ENCODE measurements at regions not wholly inside any gene's neighbourhood (a gene's known extent, or its start where the extent isn't known, plus 50 kb on each side); places are given as distances from the start of the nearest gene placed in this dataset.

DNA sequence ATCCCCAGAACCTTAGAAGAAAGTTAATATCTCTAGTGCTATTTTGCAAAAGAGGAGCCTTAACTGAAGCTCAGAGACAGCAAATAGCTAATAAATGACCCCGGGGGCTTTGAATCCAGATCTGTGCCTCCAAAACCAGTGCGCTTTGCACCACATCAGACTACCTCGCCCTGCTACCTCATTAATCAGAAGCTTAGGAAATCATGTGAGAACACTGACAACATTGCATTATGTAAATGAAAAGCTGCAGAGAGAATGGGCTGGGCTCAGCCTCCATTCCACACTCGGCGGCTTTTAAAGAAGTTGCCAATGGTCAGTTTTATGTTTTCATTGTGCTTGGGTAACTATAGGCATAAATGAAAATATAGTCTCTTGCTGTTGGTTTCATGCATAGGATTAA is 54.0 kb upstream of the STMND1 start:
- H3K79me2 ChIP-seq (ENCODE audit: insufficient read depth, low read length) = no peaks in the 10 kb centered on the region
- H3K4me3 ChIP-seq (ENCODE audit: low read length, poor library complexity, severe bottlenecking) = no peak overlapping the region
- H2AFZ ChIP-seq (ENCODE audit: low read length) = no peak overlapping the region
- no peaks in the 10 kb centered on the region for H4K20me1 ChIP-seq (ENCODE audit: insufficient read depth, low read length, poor library complexity, severe bottlenecking)
- H3K4me1 ChIP-seq (ENCODE audit: insufficient read depth, low read length, poor library complexity, severe bottlenecking) = no peaks in the 10 kb centered on the region
- TF ChIP-seq EZH2phosphoT487 (IDR thresholded peaks at IDR 0.05; ENCODE audit: borderline replicate concordance) = no peak
- TF ChIP-seq, protein P1, sequence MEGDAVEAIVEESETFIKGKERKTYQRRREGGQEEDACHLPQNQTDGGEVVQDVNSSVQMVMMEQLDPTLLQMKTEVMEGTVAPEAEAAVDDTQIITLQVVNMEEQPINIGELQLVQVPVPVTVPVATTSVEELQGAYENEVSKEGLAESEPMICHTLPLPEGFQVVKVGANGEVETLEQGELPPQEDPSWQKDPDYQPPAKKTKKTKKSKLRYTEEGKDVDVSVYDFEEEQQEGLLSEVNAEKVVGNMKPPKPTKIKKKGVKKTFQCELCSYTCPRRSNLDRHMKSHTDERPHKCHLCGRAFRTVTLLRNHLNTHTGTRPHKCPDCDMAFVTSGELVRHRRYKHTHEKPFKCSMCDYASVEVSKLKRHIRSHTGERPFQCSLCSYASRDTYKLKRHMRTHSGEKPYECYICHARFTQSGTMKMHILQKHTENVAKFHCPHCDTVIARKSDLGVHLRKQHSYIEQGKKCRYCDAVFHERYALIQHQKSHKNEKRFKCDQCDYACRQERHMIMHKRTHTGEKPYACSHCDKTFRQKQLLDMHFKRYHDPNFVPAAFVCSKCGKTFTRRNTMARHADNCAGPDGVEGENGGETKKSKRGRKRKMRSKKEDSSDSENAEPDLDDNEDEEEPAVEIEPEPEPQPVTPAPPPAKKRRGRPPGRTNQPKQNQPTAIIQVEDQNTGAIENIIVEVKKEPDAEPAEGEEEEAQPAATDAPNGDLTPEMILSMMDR (conservative IDR thresholded peaks at IDR 0.05; ENCODE audit: low read length) = no peak
- no peaks in the 10 kb centered on the region for H3K36me3 ChIP-seq (ENCODE audit: insufficient read depth, low read length)
- H3K9me3 ChIP-seq (ENCODE audit: insufficient read depth, low read depth, low read length) = no peaks in the 10 kb centered on the region
- H3K9me2 ChIP-seq (replicated peaks; ENCODE audit: low read depth, low read length) = no peaks in the 10 kb centered on the region
- no peak overlapping the region for H3K4me2 ChIP-seq (ENCODE audit: low read depth, low read length, poor library complexity, severe bottlenecking)
- H3K9ac ChIP-seq (ENCODE audit: low read depth, low read length, poor library complexity, severe bottlenecking) = no peak overlapping the region
- no peaks in the 10 kb centered on the region for H3F3A ChIP-seq (ENCODE audit: low read depth)
- H3K27me3 ChIP-seq (ENCODE audit: insufficient read depth, low read length, poor library complexity, severe bottlenecking) = no peaks in the 10 kb centered on the region

DNA sequence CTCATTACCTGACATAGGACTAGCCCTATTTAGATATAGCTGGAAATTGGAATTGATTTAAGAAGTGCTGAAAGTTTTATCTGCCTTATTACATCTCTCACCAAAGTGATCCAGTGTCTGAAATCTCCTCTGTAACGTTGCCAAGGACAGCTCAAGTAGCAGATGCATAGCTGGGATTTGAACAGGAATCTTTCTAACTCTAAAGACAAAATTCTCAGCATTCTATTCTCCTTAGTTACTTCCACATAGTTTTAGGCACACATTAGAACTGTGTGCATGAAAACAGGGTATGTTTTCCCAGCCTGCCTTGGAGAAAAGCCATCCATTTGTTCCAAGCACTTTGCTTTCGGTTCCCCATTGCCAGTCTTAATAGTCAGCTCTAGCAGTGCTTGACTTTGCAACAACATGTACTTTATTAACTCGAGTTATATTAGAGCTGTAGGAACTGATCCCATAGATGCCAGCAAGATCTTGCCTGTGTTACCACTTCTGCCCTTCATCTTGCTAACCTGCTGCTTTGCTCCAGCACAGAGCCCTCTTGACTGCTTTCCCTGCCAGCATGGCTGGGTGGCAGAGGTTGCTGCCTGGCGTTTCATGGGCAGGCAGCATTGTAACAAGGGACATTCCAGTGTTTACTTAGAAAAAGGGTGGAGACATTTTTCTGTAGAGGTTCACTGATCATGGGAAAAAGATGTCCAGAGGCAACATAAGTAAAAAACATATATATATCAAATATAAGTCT is 56.1 kb upstream of the STMND1 start:
- no peaks in the 10 kb centered on the region for H3K9me2 ChIP-seq (replicated peaks; ENCODE audit: low read depth, low read length)
- H3K4me2 ChIP-seq (ENCODE audit: low read depth, low read length, poor library complexity, severe bottlenecking) = no peak overlapping the region
- no peak overlapping the region for H3K9ac ChIP-seq (ENCODE audit: low read depth, low read length, poor library complexity, severe bottlenecking)
- no peaks in the 10 kb centered on the region for H3K9me3 ChIP-seq (ENCODE audit: insufficient read depth, low read depth, low read length)
- no peak overlapping the region for H2AFZ ChIP-seq (ENCODE audit: low read length)
- no peaks in the 10 kb centered on the region for H3K4me1 ChIP-seq (ENCODE audit: insufficient read depth, low read length, poor library complexity, severe bottlenecking)
- TF ChIP-seq EZH2phosphoT487 (IDR thresholded peaks at IDR 0.05; ENCODE audit: borderline replicate concordance) = no peak
- TF ChIP-seq, protein P1 (conservative IDR thresholded peaks at IDR 0.05; ENCODE audit: low read length) = no peak
- H4K20me1 ChIP-seq (ENCODE audit: insufficient read depth, low read length, poor library complexity, severe bottlenecking) = no peaks in the 10 kb centered on the region
- H3K4me3 ChIP-seq (ENCODE audit: low read length, poor library complexity, severe bottlenecking) = no peak overlapping the region
- H3K79me2 ChIP-seq (ENCODE audit: insufficient read depth, low read length) = no peaks in the 10 kb centered on the region
- no peaks in the 10 kb centered on the region for H3F3A ChIP-seq (ENCODE audit: low read depth)
- no peaks in the 10 kb centered on the region for H3K36me3 ChIP-seq (ENCODE audit: insufficient read depth, low read length)
- no peaks in the 10 kb centered on the region for H3K27me3 ChIP-seq (ENCODE audit: insufficient read depth, low read length, poor library complexity, severe bottlenecking)

DNA sequence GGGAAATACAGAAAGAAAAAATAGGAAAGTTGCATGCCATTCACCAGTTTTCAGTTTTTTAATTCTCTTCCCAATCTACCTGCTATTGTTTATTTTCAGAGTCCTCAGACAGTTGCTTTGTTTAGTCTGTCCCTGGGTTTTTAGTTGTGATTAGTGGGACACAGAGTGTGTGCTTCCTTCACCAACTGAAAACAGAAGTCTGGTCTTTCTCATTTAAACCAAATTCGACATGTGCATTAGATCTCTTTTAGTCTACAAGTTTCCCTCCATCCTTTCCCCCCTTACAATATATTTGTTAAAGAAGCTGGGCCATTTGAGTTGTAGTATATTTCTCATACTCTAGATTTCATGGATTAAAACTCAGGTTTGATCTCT is 58.7 kb upstream of the STMND1 start:
- Histone ChIP-seq H3K4me2 (ENCODE audit: low read depth, low read length, poor library complexity, severe bottlenecking) (no peak overlapping the region), H3K9me3 (ENCODE audit: insufficient read depth, low read depth, low read length) (no peaks in the 10 kb centered on the region), H3K9me2 (replicated peaks; ENCODE audit: low read depth, low read length) (no peaks in the 10 kb centered on the region), H3K27me3 (ENCODE audit: insufficient read depth, low read length, poor library complexity, severe bottlenecking) (no peaks in the 10 kb centered on the region), H3K79me2 (ENCODE audit: insufficient read depth, low read length) (no peaks in the 10 kb centered on the region), H3K4me1 (ENCODE audit: insufficient read depth, low read length, poor library complexity, severe bottlenecking) (no peaks in the 10 kb centered on the region), H3F3A (ENCODE audit: low read depth) (no peaks in the 10 kb centered on the region), H3K9ac (ENCODE audit: low read depth, low read length, poor library complexity, severe bottlenecking) (no peak overlapping the region), H4K20me1 (ENCODE audit: insufficient read depth, low read length, poor library complexity, severe bottlenecking) (no peaks in the 10 kb centered on the region), H2AFZ (ENCODE audit: low read length) (no peak overlapping the region), H3K4me3 (ENCODE audit: low read length, poor library complexity, severe bottlenecking) (no peak overlapping the region), H3K36me3 (ENCODE audit: insufficient read depth, low read length) (no peaks in the 10 kb centered on the region)
- TF ChIP-seq, protein P1 (conservative IDR thresholded peaks at IDR 0.05; ENCODE audit: low read length) = no peak
- TF ChIP-seq EZH2phosphoT487 (IDR thresholded peaks at IDR 0.05; ENCODE audit: borderline replicate concordance) = no peak
